AG04450 (cell line): ENCODE measurements at regions not wholly inside any gene's neighbourhood (a gene's known extent, or its start where the extent isn't known, plus 50 kb on each side); places are given as distances from the start of the nearest gene placed in this dataset.

Experiments used
- CTCF ChIA-PET: fragments of 300-600, 350-600 bp; formaldehyde crosslinking; extraction: SDS; loops from one replicate; lab custom pipeline; 2022; ENCODE audit warnings: antibody characterized with exemption, inconsistent platforms; lab: Charles Lee
- POLR2A ChIA-PET: fragments of 350-600 bp; formaldehyde crosslinking; extraction: SDS; loops from one replicate; lab custom pipeline; 2021; ENCODE audit warnings: antibody characterized with exemption, inconsistent platforms; lab: Yijun Ruan, JAX
- DNase-seq: peaks from one replicate; pipeline ENCODE4 v3.0.0-alpha.2; 2011; ENCODE audit warnings: low read depth, low spot score
- H3K27ac ChIP-seq: one replicate; pipeline ENCODE4 v1.5.1; 2012; ENCODE audit warnings: low read depth, low read length, control low read depth
- H3K27me3 ChIP-seq: one replicate; pipeline ENCODE4 v1.6.0; 2012; ENCODE audit warnings: low read length; ENCODE audit not compliant: control insufficient read depth, insufficient read depth
- H3K4me3 ChIP-seq: 2 replicates; pipeline ENCODE4 v1.5.1; 2011; ENCODE audit warnings: mild to moderate bottlenecking, low read depth, low read length, control low read depth
- H3K9me3 ChIP-seq: 2 replicates; pipeline ENCODE4 v1.5.1; 2012; ENCODE audit warnings: low read length; ENCODE audit not compliant: control insufficient read depth, insufficient read depth
- CTCF ChIP-seq: IDR thresholded peaks from 2 replicates; pipeline ENCODE4 v1.5.1; 2011; ENCODE audit warnings: low read depth, low read length, control low read depth, inconsistent platforms

GRCh38 chr2:5980450-5981190 is 288.4 kb downstream of the SOX11 start:
- Histone ChIP-seq H3K4me3 (no peak overlapping the region), H3K9me3 (no peaks in the 10 kb centered on the region; the same call in 1 of the 2 replicates), H3K27ac (no peak overlapping the region), H3K27me3 (no peaks in the 10 kb centered on the region)
- no peak for TF ChIP-seq CTCF
- POLR2A ChIA-PET = interaction anchor here (0.7 kb wide), 1 partner anchor 203 kb away, joined by 4 read pairs; no protein-coding TSS in a partner anchor
- CTCF ChIA-PET = no interaction called here
- DNase-seq = no peak

GRCh38 chr2:5982193-5982902 is 290.2 kb downstream of the SOX11 start:
- ChIA-PET POLR2A (no interaction called here), CTCF (interaction anchor here (1.2 kb wide), 1 partner anchor 67 kb away, joined by 3 read pairs; no protein-coding TSS in a partner anchor)
- Histone ChIP-seq H3K4me3 (no peak overlapping the region), H3K27ac (no peak overlapping the region), H3K9me3 (no peaks in the 10 kb centered on the region; the same call in 1 of the 2 replicates), H3K27me3 (no peaks in the 10 kb centered on the region)
- no peak for TF ChIP-seq CTCF
- no peak for DNase-seq

- TF ChIP-seq CTCF = no peak
- H3K27ac ChIP-seq = no peak overlapping the region
- H3K4me3 ChIP-seq = no peak overlapping the region
- H3K27me3 ChIP-seq = no peaks in the 10 kb centered on the region
- ChIA-PET CTCF (no interaction called here), POLR2A (no interaction called here)
- DNase-seq = no peak
- no peaks in the 10 kb centered on the region; the same call in 1 of the 2 replicates for H3K9me3 ChIP-seq
These were observed 290.7 kb downstream of the SOX11 start for GRCh38 chr2:5982903-5983265.

- Histone ChIP-seq H3K4me3 (no peak overlapping the region), H3K27ac (no peak overlapping the region), H3K9me3 (no peaks in the 10 kb centered on the region; the same call in 1 of the 2 replicates), H3K27me3 (no peaks in the 10 kb centered on the region)
- CTCF ChIA-PET = no interaction called here
- TF ChIP-seq CTCF = no peak
- POLR2A ChIA-PET = no interaction called here
- no peak for DNase-seq
These were observed 291.5 kb downstream of the SOX11 start for GRCh38 chr2:5983511-5984272.
